GDM1 (cell line): ENCODE measurements at regions not wholly inside any gene's neighbourhood (a gene's known extent, or its start where the extent isn't known, plus 50 kb on each side); places are given as distances from the start of the nearest gene placed in this dataset.
"Not testable (repeated sequence)": the region's sequence is repeated elsewhere in the genome, so short reads cannot be mapped to it uniquely, and the experiment has no call there.

Experiments
- DNase-seq: peaks from one replicate; lab custom pipeline; 2025; lab: John Stamatoyannopoulos, UW

GRCh38 chr14:98914942-98915341 is 357.1 kb downstream of the BCL11B start:
- DNase-seq: no peak

GRCh38 chr14:98915625-98916024 is 356.4 kb downstream of the BCL11B start:
- no peak for DNase-seq

- no peak for DNase-seq
These were observed 356.0 kb downstream of the BCL11B start for GRCh38 chr14:98916036-98916435.

- DNase-seq: no peak
These were observed 355.5 kb downstream of the BCL11B start for GRCh38 chr14:98916476-98916875.

GRCh38 chr14:98919434-98919833 is 352.6 kb downstream of the BCL11B start:
- DNase-seq: no peak

GRCh38 chr14:98921306-98921705 is 350.7 kb downstream of the BCL11B start:
- not testable (repeated sequence) for DNase-seq

- no peak for DNase-seq
These were observed 348.4 kb downstream of the BCL11B start for GRCh38 chr14:98923596-98923995.

- DNase-seq: no peak
These were observed 348.0 kb downstream of the BCL11B start for GRCh38 chr14:98924046-98924445.

GRCh38 chr14:98925354-98926040 is 346.5 kb downstream of the BCL11B start:
- DNase-seq: no peak

- no peak for DNase-seq
These were observed 345.9 kb downstream of the BCL11B start for GRCh38 chr14:98926146-98926545.

- no peak for DNase-seq
These were observed 345.2 kb downstream of the BCL11B start for GRCh38 chr14:98926801-98927200.

GRCh38 chr14:98927986-98928385 is 344.0 kb downstream of the BCL11B start:
- DNase-seq: no peak

- no peak for DNase-seq
These were observed 343.6 kb downstream of the BCL11B start for GRCh38 chr14:98928418-98928817.

GRCh38 chr14:98931126-98931525 is 340.9 kb downstream of the BCL11B start:
- DNase-seq: no peak

- no peak for DNase-seq
These were observed 340.1 kb downstream of the BCL11B start for GRCh38 chr14:98931911-98932310.

- no peak for DNase-seq
These were observed 339.3 kb downstream of the BCL11B start for GRCh38 chr14:98932431-98933325.

- not testable (repeated sequence) for DNase-seq
These were observed 337.4 kb downstream of the BCL11B start for GRCh38 chr14:98934569-98934968.

- no peak for DNase-seq
These were observed 336.1 kb downstream of the BCL11B start for GRCh38 chr14:98935921-98936320.

GRCh38 chr14:98937021-98937420 is 335.0 kb downstream of the BCL11B start:
- no peak for DNase-seq

- no peak for DNase-seq
These were observed 334.1 kb downstream of the BCL11B start for GRCh38 chr14:98937712-98938505.

- DNase-seq: no peak
These were observed 331.1 kb downstream of the BCL11B start for GRCh38 chr14:98940693-98941437.

GRCh38 chr14:98941481-98941880 is 330.5 kb downstream of the BCL11B start:
- DNase-seq: no peak
